A673 (cell line): ENCODE measurements at regions not wholly inside any gene's neighbourhood (a gene's known extent, or its start where the extent isn't known, plus 50 kb on each side); places are given as distances from the start of the nearest gene placed in this dataset.

Source experiments
- BruUV-seq: library from RNA; stranded (reverse); fragments of 400-500 nt; replicated peaks from 2 replicates; lab custom pipeline; 2021; lab: Mats Ljungman, UMichigan
- CTCF ChIA-PET: fragments of 300-600 bp; sonication (Branson Sonifier 250); formaldehyde crosslinking; loops from one replicate; lab custom pipeline; 2022; ENCODE audit warnings: antibody characterized with exemption; lab: Charles Lee
- POLR2A ChIA-PET: fragments of 300-600 bp; sonication (Branson Sonifier 250); formaldehyde crosslinking; loops from one replicate; lab custom pipeline; 2022; ENCODE audit warnings: antibody characterized with exemption; ENCODE audit not compliant: low non-redundant PET; lab: Charles Lee
- DNase-seq: peaks from one replicate; pipeline ENCODE4 v3.0.0-alpha.2; 2015; ENCODE audit warnings: low spot score
- H3K27ac ChIP-seq: fragments of 200-600 bp; sonication (generic); 2 replicates; pipeline ENCODE4 v1.5.1; 2016; ENCODE audit warnings: mixed run types, low read depth, mild to moderate bottlenecking, mixed read lengths, antibody characterized with exemption, low read length; ENCODE audit not compliant: poor library complexity, severe bottlenecking
- H3K27me3 ChIP-seq: fragments of 200-600 bp; sonication (generic); replicated peaks from 2 replicates; pipeline ENCODE4 v1.6.1; 2017; ENCODE audit warnings: mixed run types, low read depth, mild to moderate bottlenecking, mixed read lengths, antibody characterized with exemption, low read length; ENCODE audit not compliant: insufficient read depth, poor library complexity
- H3K36me3 ChIP-seq: fragments of 200-600 bp; sonication (generic); 2 replicates; pipeline ENCODE4 v1.6.1; 2016; ENCODE audit warnings: mixed run types, mild to moderate bottlenecking, mixed read lengths, antibody characterized with exemption, low read length; ENCODE audit not compliant: insufficient read depth, poor library complexity, severe bottlenecking
- H3K4me1 ChIP-seq: fragments of 200-600 bp; sonication (generic); 2 replicates; pipeline ENCODE4 v1.6.1; 2017; ENCODE audit warnings: mixed run types, mild to moderate bottlenecking, mixed read lengths, antibody characterized with exemption, low read length; ENCODE audit not compliant: insufficient read depth, poor library complexity, severe bottlenecking
- H3K4me3 ChIP-seq: fragments of 200-600 bp; sonication (generic); 2 replicates; pipeline ENCODE4 v1.5.1; 2016; ENCODE audit warnings: low read depth, mixed run types, mild to moderate bottlenecking, mixed read lengths, low read length; ENCODE audit not compliant: poor library complexity, severe bottlenecking
- H3K9me3 ChIP-seq: fragments of 200-600 bp; sonication (generic); 2 replicates; pipeline ENCODE4 v1.6.1; 2016; ENCODE audit warnings: mixed run types, low read depth, mild to moderate bottlenecking, mixed read lengths, antibody characterized with exemption, low read length; ENCODE audit not compliant: poor library complexity, severe bottlenecking
- EZH2 ChIP-seq: fragments of 200-600 bp; sonication (generic); IDR thresholded peaks from 2 replicates; pipeline ENCODE4 v1.6.1; 2017; ENCODE audit warnings: borderline replicate concordance, low read depth, mild to moderate bottlenecking, mixed read lengths, antibody characterized with exemption, low read length; ENCODE audit not compliant: poor library complexity, severe bottlenecking
- intact Hi-C: fragments of 100-400 bp; cut with micrococcal nuclease; formaldehyde crosslinking; loops from one replicate; pipeline ENCODE4 v1.10.0; 2022; ENCODE audit not compliant: unreplicated experiment
- TF ChIP-seq, protein P1 (sequence below): fragments of 300-800, 200-600 bp; sonication (generic); conservative IDR thresholded peaks from 2 replicates; pipeline ENCODE4 v1.5.1; 2017; ENCODE audit warnings: low read depth, mild to moderate bottlenecking, antibody characterized with exemption, low read length, moderate library complexity, mixed read lengths

DNA sequence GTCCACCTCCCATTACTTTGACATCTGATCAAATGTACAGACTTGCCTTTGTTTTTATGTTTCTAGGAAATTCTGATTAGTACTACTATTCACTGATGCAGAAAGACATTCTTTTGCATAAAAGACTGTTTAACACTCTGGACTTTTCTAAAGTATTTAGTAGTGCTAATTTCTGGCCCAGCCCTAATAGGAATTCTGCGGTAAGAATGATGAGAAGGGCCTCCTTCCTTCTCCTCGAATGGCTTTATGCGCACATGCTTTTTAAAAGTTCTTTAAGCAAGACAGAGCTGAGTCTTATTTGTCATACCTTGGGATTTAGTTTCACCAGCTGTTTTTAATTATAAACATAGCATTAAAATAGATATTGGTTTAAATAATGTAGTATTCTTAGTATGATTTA is 192.3 kb upstream of the RBMS3 start:
- Histone ChIP-seq H3K27me3 (no peaks in the 10 kb centered on the region), H3K4me1 (no peaks in the 10 kb centered on the region), H3K27ac (no peak overlapping the region), H3K4me3 (no peak overlapping the region), H3K9me3 (no peaks in the 10 kb centered on the region), H3K36me3 (no peaks in the 10 kb centered on the region)
- CTCF ChIA-PET: no interaction called here
- intact Hi-C loops: no loop called here
- no TSS peak for BruUV-seq
- no peak for DNase-seq
- POLR2A ChIA-PET: no interaction called here
- TF ChIP-seq EZH2: no peak
- TF ChIP-seq, protein P1, sequence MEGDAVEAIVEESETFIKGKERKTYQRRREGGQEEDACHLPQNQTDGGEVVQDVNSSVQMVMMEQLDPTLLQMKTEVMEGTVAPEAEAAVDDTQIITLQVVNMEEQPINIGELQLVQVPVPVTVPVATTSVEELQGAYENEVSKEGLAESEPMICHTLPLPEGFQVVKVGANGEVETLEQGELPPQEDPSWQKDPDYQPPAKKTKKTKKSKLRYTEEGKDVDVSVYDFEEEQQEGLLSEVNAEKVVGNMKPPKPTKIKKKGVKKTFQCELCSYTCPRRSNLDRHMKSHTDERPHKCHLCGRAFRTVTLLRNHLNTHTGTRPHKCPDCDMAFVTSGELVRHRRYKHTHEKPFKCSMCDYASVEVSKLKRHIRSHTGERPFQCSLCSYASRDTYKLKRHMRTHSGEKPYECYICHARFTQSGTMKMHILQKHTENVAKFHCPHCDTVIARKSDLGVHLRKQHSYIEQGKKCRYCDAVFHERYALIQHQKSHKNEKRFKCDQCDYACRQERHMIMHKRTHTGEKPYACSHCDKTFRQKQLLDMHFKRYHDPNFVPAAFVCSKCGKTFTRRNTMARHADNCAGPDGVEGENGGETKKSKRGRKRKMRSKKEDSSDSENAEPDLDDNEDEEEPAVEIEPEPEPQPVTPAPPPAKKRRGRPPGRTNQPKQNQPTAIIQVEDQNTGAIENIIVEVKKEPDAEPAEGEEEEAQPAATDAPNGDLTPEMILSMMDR: no peak

DNA sequence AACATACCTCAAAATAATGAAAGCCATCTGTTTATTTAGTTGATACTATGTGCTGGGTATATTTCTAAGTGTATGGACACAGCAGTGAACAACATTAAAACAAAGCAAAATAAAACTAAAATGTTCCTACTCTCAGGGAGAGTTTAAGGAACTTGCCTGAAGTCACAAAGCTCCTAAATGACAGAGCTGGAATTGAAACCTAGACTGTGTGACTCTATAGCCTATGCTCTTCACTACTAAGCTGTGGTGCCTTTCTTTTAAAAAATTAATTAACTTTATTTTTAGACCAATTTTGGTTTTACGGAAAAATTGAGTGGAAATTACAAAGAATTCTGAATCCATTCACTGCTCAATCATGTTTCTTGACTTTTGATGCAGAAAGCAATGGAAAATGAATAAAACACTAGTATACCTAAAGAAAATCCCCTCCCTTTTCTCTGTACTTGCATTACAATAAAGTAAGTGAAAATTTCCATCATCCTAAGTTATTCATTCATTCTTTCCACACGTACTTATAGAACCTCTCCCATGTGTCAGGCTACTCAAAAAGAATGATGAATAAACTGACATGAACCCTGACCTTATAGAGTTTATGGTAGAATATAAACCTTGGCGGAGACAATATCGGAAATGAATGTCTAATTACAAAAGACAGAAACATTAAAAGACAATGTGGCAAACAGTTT is 189.8 kb upstream of the RBMS3 start:
- Histone ChIP-seq H3K4me1 (no peaks in the 10 kb centered on the region), H3K36me3 (no peaks in the 10 kb centered on the region), H3K9me3 (no peaks in the 10 kb centered on the region), H3K27ac (no peak overlapping the region), H3K27me3 (no peaks in the 10 kb centered on the region), H3K4me3 (no peak overlapping the region)
- no peak for DNase-seq
- intact Hi-C loops: no loop called here
- TF ChIP-seq, protein P1: no peak
- TF ChIP-seq EZH2: no peak
- ChIA-PET CTCF (no interaction called here), POLR2A (no interaction called here)
- no TSS peak for BruUV-seq

DNA sequence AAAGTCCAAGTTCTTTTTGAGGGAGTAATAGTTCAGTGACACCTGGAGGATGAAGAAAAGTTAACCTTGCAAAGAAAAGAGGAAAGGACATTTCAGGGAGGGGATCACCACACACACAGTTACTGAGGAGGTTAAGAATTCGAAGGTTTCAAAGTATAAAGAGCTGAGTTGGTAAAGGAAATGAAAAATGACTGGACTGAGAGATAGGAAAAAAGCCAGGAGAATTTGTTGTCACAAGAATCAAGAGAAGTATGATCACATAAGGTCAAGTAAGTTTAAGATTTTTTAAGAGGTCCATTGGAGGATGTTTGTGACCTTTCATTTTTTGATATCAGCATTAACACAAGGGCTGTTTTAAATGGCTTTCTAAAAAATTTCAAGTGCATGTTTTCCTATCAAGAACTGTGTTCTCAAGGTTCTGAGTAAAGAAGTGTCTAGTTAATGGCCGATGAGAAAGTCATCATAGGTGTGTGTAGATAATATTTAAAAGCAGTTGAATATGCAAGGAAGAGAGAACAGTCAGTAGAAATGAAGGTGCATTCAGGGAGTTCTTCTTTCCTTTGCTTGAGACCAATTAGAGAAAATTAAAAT is 189.2 kb upstream of the RBMS3 start:
- ChIA-PET CTCF (no interaction called here), POLR2A (no interaction called here)
- Histone ChIP-seq H3K4me1 (no peaks in the 10 kb centered on the region), H3K36me3 (no peaks in the 10 kb centered on the region), H3K27me3 (no peaks in the 10 kb centered on the region), H3K9me3 (no peaks in the 10 kb centered on the region), H3K27ac (no peak overlapping the region), H3K4me3 (no peak overlapping the region)
- intact Hi-C loops: no loop called here
- TF ChIP-seq EZH2: no peak
- TF ChIP-seq, protein P1: no peak
- no TSS peak for BruUV-seq
- no peak for DNase-seq
